GM23338 (cell line): ENCODE measurements at regions not wholly inside any gene's neighbourhood (a gene's known extent, or its start where the extent isn't known, plus 50 kb on each side); places are given as distances from the start of the nearest gene placed in this dataset.
"Not testable (repeated sequence)": the region's sequence is repeated elsewhere in the genome, so short reads cannot be mapped to it uniquely, and the experiment has no call there.

ENCODE experiments used
- ATAC-seq: fragments of 200-7000 bp; cut with Tn5 transposase; 3 replicates; pipeline ENCODE4 v1.9.1; 2020
- DNase-seq: peaks from one replicate; pipeline ENCODE4 v3.0.0-alpha.2; 2015; ENCODE audit warnings: low spot score
- H2AFZ ChIP-seq: fragments of 200-600 bp; sonication (generic); 2 replicates; pipeline ENCODE4 v1.8.0; 2016; ENCODE audit warnings: antibody characterized with exemption, mild to moderate bottlenecking, moderate library complexity
- H3F3A ChIP-seq: fragments of 200-600 bp; sonication (generic); replicated peaks from 2 replicates; pipeline ENCODE4 v1.8.0; 2017; ENCODE audit warnings: antibody characterized with exemption, mixed run types, low read depth
- H3K27ac ChIP-seq: fragments of 200-600 bp; sonication (generic); 2 replicates; pipeline ENCODE4 v1.6.1; 2016; ENCODE audit warnings: low read depth
- H3K27me3 ChIP-seq: fragments of 200-600 bp; sonication (generic); 2 replicates; pipeline ENCODE4 v1.8.0; 2016; ENCODE audit warnings: mild to moderate bottlenecking, mixed run types, moderate library complexity; ENCODE audit not compliant: insufficient read depth
- H3K36me3 ChIP-seq: fragments of 200-600 bp; sonication (generic); 2 replicates; pipeline ENCODE4 v1.8.0; 2016; ENCODE audit warnings: mild to moderate bottlenecking; ENCODE audit not compliant: insufficient read depth
- H3K4me1 ChIP-seq: fragments of 200-600 bp; sonication (generic); 2 replicates; pipeline ENCODE4 v1.8.0; 2016; ENCODE audit warnings: mild to moderate bottlenecking, moderate library complexity; ENCODE audit not compliant: insufficient read depth
- H3K4me2 ChIP-seq: fragments of 200-600 bp; sonication (generic); 2 replicates; pipeline ENCODE4 v1.7.1; 2017; ENCODE audit warnings: mixed run types
- H3K4me3 ChIP-seq: fragments of 200-600 bp; sonication (generic); 2 replicates; pipeline ENCODE4 v1.6.1; 2016; ENCODE audit warnings: mixed run types
- H3K79me2 ChIP-seq: fragments of 200-600 bp; sonication (generic); replicated peaks from 2 replicates; pipeline ENCODE4 v1.8.0; 2017; ENCODE audit warnings: mild to moderate bottlenecking; ENCODE audit not compliant: insufficient read depth
- H3K9me2 ChIP-seq: fragments of 200-600 bp; sonication (generic); 2 replicates; pipeline ENCODE4 v1.8.0; 2017; ENCODE audit not compliant: insufficient read depth
- H4K20me1 ChIP-seq: fragments of 200-600 bp; sonication (generic); replicated peaks from 2 replicates; pipeline ENCODE4 v1.8.0; 2017; ENCODE audit warnings: mild to moderate bottlenecking; ENCODE audit not compliant: insufficient read depth
- H3K27ac Mint-ChIP-seq: 2 replicates; pipeline ENCODE4 v1.8.0; 2020; ENCODE audit warnings: inconsistent platforms, mild to moderate bottlenecking, moderate library complexity, mixed read lengths
- H3K27me3 Mint-ChIP-seq: 3 replicates; pipeline ENCODE4 v1.8.0; 2022; ENCODE audit warnings: low read depth, mild to moderate bottlenecking, moderate library complexity, mixed read lengths, inconsistent platforms; ENCODE audit not compliant: insufficient read depth, poor library complexity
- H3K36me3 Mint-ChIP-seq: 3 replicates; pipeline ENCODE4 v1.8.0; 2021; ENCODE audit warnings: low read depth, mild to moderate bottlenecking, inconsistent platforms, moderate library complexity, mixed read lengths
- H3K4me1 Mint-ChIP-seq: 3 replicates; pipeline ENCODE4 v1.8.0; 2020; ENCODE audit warnings: mild to moderate bottlenecking, inconsistent platforms, mixed read lengths
- H3K4me3 Mint-ChIP-seq: 3 replicates; pipeline ENCODE4 v1.8.0; 2021; ENCODE audit warnings: moderate library complexity, mild to moderate bottlenecking, inconsistent platforms, mixed read lengths
- H3K9me3 Mint-ChIP-seq: 3 replicates; pipeline ENCODE4 v1.8.0; 2020; ENCODE audit warnings: moderate library complexity, mild to moderate bottlenecking, inconsistent platforms, mixed read lengths
- CREB1 ChIP-seq: fragments of 250-450 bp; sonication (Bioruptor Pico); IDR thresholded peaks from 2 replicates; pipeline ENCODE4 v1.5.0; 2020; ENCODE audit warnings: low read depth, mild to moderate bottlenecking, moderate library complexity
- EZH2 ChIP-seq: fragments of 200-600 bp; sonication (generic); IDR thresholded peaks from one replicate; pipeline ENCODE4 v1.8.0; 2017; ENCODE audit warnings: antibody characterized with exemption, mild to moderate bottlenecking, low read depth; ENCODE audit not compliant: unreplicated experiment
- JUNB ChIP-seq: IDR thresholded peaks from one replicate; pipeline ENCODE4 v1.6.1; 2016; ENCODE audit warnings: antibody characterized with exemption; ENCODE audit not compliant: unreplicated experiment
- NANOG ChIP-seq: IDR thresholded peaks from 2 replicates; pipeline ENCODE4 v1.6.1; 2016; ENCODE audit warnings: antibody characterized with exemption, borderline replicate concordance
- ZNF114 ChIP-seq: fragments of 250-450 bp; sonication (Bioruptor Pico); IDR thresholded peaks from 2 replicates; pipeline ENCODE4 v1.5.0; 2020; ENCODE audit warnings: mild to moderate bottlenecking, moderate library complexity
- ZNF331 ChIP-seq: fragments of 250-450 bp; sonication (Bioruptor Pico); IDR thresholded peaks from 2 replicates; pipeline ENCODE4 v1.5.0; 2020; ENCODE audit warnings: low read depth, mild to moderate bottlenecking, moderate library complexity
- TF ChIP-seq, protein P1 (sequence below), 2 experiments: fragments of 200-600 bp in 1 of 2; sonication (generic) in 1 of 2; conservative IDR thresholded peaks; 2 replicates each; pipeline versions ENCODE4 v1.5.1 to v1.6.1; 2016 to 2017; ENCODE audit warnings: antibody characterized with exemption in 2 of 2, low read depth in 2 of 2, mild to moderate bottlenecking in 2 of 2, moderate library complexity in 1 of 2

DNA sequence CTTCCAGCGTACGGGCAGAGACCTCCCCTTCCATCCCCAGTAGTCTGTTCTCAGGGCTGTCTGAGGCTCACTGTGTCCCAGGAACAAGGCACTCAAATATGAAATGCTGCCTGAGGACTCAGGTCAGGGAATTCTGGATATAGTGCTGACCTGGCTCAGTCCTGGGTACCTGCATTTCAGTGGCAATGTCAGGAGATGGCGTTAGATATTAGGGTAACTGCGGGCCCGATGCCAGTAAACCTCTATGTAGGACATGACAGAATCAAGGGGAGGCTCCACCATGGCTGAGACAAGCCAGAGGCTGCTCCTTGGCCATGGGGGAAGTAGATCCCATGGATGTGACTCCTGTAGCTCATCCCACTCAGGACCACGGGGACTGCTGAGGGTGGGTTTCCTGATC is 131.7 kb downstream of the ZNF280B start:
- not testable (repeated sequence) for H3K4me3 ChIP-seq, H4K20me1 ChIP-seq, H3K4me1 ChIP-seq, H3K27ac Mint-ChIP-seq, H3F3A ChIP-seq, H3K27ac ChIP-seq, H3K4me2 ChIP-seq, H2AFZ ChIP-seq, H3K79me2 ChIP-seq, H3K4me1 Mint-ChIP-seq, H3K4me3 Mint-ChIP-seq, H3K9me2 ChIP-seq, H3K9me3 Mint-ChIP-seq, H3K36me3 ChIP-seq, H3K36me3 Mint-ChIP-seq
- H3K27me3 ChIP-seq, result peaks cover 100% of the 10 kb centered on the region
- DNase-seq, result peak; percentile 13
- TF ChIP-seq, protein P1, sequence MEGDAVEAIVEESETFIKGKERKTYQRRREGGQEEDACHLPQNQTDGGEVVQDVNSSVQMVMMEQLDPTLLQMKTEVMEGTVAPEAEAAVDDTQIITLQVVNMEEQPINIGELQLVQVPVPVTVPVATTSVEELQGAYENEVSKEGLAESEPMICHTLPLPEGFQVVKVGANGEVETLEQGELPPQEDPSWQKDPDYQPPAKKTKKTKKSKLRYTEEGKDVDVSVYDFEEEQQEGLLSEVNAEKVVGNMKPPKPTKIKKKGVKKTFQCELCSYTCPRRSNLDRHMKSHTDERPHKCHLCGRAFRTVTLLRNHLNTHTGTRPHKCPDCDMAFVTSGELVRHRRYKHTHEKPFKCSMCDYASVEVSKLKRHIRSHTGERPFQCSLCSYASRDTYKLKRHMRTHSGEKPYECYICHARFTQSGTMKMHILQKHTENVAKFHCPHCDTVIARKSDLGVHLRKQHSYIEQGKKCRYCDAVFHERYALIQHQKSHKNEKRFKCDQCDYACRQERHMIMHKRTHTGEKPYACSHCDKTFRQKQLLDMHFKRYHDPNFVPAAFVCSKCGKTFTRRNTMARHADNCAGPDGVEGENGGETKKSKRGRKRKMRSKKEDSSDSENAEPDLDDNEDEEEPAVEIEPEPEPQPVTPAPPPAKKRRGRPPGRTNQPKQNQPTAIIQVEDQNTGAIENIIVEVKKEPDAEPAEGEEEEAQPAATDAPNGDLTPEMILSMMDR (conservative IDR thresholded peaks at IDR 0.05; ENCODE audit: low read depth in 2 of 2), result peak in 1 of 2 experiments; percentile 15; a peak in 1 of 4 replicates
- peaks cover 96% of the 10 kb centered on the region for H3K27me3 Mint-ChIP-seq
- peak; percentile 41 for ATAC-seq

DNA sequence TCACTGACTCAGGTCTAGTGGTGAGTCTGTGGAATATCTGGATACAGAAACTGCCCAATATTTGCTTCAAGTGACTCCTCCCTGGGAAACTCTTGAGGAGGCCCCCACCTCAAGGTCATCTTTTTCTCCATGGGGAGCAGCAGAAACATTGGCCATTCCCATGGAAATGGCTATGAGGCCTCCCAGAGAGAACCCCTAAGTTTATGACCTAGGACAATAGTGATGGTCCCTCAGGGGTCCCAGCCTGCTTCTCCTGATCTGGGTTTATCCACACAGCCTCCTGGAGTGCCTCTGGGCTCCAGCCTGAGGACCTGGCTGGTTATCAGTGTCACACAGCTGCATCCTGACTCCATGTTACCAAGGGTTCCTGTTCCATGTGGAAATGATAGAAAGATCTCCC is 131.2 kb downstream of the ZNF280B start:
- H3K4me2 ChIP-seq, result no peak overlapping the region
- Mint-ChIP-seq H3K36me3 (no peaks in the 10 kb centered on the region), H3K4me3 (no peak overlapping the region), H3K27me3 (peaks cover 95% of the 10 kb centered on the region), H3K4me1 (no peaks in the 10 kb centered on the region; the same call in 2 of the 3 replicates), H3K9me3 (no peaks in the 10 kb centered on the region; the same call in 2 of the 3 replicates), H3K27ac (no peak overlapping the region)
- H3F3A ChIP-seq, result no peaks in the 10 kb centered on the region
- ATAC-seq (no peak), DNase-seq (no peak)
- H3K79me2 ChIP-seq, result no peaks in the 10 kb centered on the region
- no peak overlapping the region for H3K27ac ChIP-seq
- no peak overlapping the region for H2AFZ ChIP-seq
- no peaks in the 10 kb centered on the region; the same call in none of the 2 replicates for H4K20me1 ChIP-seq
- TF ChIP-seq JUNB (no peak), ZNF331 (CRISPR knock-in tag) (no peak)
- no peaks in the 10 kb centered on the region; the same call in 1 of the 2 replicates for H3K36me3 ChIP-seq
- no peak overlapping the region for H3K4me3 ChIP-seq
- H3K4me1 ChIP-seq, result no peaks in the 10 kb centered on the region
- peaks cover 100% of the 10 kb centered on the region for H3K27me3 ChIP-seq
- no peaks in the 10 kb centered on the region for H3K9me2 ChIP-seq

DNA sequence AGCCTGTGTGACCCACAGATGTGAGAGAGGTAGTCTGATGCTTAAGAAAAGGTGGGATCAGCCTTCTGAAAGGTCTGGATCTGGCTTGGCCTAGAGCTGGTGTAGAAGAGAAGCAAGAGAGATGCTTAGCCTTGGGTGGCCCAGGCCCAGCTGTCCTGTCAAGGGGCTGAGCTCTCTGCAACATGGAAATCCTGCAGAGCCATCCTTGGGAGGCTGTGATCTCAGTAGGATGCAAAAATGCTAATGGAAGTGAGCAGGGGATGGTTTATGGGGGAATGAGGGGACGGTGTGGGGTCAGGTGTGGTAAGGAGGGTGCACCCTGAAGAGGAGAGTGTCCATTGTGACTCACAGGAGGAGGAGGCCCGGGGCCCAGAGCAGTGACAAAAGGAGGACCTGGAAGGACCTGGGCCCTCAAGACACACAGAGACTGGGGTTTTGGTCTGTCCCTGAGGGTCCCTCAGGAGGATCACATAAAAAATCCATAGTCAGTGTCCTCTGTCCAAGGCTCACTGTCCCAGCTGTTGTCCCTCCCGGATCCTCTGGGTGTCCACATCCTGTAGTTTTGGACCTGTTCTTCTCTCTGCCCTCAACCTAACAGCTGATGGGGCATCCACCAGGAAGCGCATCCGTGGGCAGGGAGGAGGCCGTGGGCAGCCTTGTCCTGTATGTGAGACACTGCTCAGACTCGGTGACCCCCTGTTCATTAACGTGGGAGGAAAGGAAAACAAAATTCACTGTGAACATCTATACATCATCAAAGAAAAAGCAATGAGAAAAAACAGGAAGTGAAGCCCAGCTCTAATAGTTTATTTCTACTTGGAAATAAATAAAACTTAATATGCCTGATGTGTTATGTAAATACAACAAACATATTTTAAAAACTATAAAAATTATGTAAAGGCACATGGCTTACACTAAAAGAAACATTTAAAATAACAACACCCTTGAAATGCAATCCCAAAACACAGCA is 129.8 kb downstream of the ZNF280B start:
- Mint-ChIP-seq H3K27ac (no peak overlapping the region), H3K27me3 (peaks cover 97% of the 10 kb centered on the region), H3K4me3 (no peak overlapping the region; the same call in 2 of the 3 replicates), H3K4me1 (no peaks in the 10 kb centered on the region; the same call in 2 of the 3 replicates), H3K36me3 (no peaks in the 10 kb centered on the region), H3K9me3 (no peaks in the 10 kb centered on the region; the same call in 2 of the 3 replicates)
- H3K27ac ChIP-seq, result no peak overlapping the region
- DNase-seq, result no peak
- no peak overlapping the region for H3K4me2 ChIP-seq
- no peak for ATAC-seq
- no peaks in the 10 kb centered on the region for H3K9me2 ChIP-seq
- H3K4me1 ChIP-seq, result no peaks in the 10 kb centered on the region
- H4K20me1 ChIP-seq, result no peaks in the 10 kb centered on the region; the same call in none of the 2 replicates
- H3K79me2 ChIP-seq, result no peaks in the 10 kb centered on the region
- H3K27me3 ChIP-seq, result peaks cover 100% of the 10 kb centered on the region
- no peaks in the 10 kb centered on the region for H3F3A ChIP-seq
- no peaks in the 10 kb centered on the region; the same call in 1 of the 2 replicates for H3K36me3 ChIP-seq
- no peak overlapping the region for H2AFZ ChIP-seq
- H3K4me3 ChIP-seq, result no peak overlapping the region
- TF ChIP-seq, protein P1 (conservative IDR thresholded peaks at IDR 0.05; ENCODE audit: low read depth in 2 of 2), result no peak
- no peak for TF ChIP-seq NANOG
- no peak for TF ChIP-seq CREB1 (CRISPR knock-in tag)
- no peak for TF ChIP-seq ZNF114 (CRISPR knock-in tag)
- no peak for TF ChIP-seq EZH2
- TF ChIP-seq JUNB, result no peak
